GM21390 (cell line): ENCODE measurements at regions not wholly inside any gene's neighbourhood (a gene's known extent, or its start where the extent isn't known, plus 50 kb on each side); places are given as distances from the start of the nearest gene placed in this dataset.
"Not testable (repeated sequence)": the region's sequence is repeated elsewhere in the genome, so short reads cannot be mapped to it uniquely, and the experiment has no call there.

Experiments used
- ATAC-seq: cut with Tn5 transposase; IDR thresholded peaks from one replicate; pipeline ENCODE4 v1.9.1; 2021; ENCODE audit not compliant: unreplicated experiment

DNA sequence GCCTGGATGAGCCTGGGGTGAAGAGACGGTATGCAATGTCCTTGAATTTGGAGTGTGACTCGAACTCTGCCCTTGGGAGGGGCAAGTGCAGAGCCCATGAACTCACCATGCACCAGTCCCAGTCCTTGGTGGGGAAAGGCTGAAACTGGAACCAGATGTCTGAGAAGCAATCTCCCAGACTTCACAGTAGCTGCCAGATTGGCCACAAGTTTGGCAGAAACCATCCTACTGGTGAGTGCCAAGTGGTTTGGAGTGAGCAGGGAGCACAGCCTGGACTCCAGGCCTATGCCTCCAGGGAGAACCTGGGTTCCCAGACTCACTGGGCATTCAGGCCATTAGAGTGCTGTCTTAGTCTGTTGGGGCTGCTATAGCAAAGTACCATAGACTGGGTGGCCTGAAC, 99.6 kb upstream of the LYZL1 start:
- no peak for ATAC-seq

DNA sequence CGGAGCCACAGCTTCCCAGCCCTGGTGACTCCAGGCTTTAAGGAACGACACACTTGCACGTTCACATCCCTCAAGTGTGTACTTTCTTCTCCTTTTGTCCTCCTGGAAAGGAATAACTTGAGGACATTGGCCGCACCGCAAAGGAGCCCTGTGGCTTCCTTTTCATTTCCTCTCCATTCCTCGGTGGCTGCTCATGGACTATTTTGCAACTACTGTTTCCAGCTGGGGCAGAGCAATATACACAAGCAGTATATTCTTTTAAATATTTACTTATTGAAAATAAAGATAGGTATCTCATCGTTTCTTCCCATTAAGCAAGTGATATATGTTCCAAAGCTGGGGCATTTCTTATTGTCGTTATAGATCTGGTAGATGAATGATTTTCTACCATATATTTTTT, 97.2 kb upstream of the LYZL1 start:
- ATAC-seq: no peak

- ATAC-seq: no peak
These were observed 89.5 kb upstream of the LYZL1 start for GRCh38 chr10:29199339-29199738.

DNA sequence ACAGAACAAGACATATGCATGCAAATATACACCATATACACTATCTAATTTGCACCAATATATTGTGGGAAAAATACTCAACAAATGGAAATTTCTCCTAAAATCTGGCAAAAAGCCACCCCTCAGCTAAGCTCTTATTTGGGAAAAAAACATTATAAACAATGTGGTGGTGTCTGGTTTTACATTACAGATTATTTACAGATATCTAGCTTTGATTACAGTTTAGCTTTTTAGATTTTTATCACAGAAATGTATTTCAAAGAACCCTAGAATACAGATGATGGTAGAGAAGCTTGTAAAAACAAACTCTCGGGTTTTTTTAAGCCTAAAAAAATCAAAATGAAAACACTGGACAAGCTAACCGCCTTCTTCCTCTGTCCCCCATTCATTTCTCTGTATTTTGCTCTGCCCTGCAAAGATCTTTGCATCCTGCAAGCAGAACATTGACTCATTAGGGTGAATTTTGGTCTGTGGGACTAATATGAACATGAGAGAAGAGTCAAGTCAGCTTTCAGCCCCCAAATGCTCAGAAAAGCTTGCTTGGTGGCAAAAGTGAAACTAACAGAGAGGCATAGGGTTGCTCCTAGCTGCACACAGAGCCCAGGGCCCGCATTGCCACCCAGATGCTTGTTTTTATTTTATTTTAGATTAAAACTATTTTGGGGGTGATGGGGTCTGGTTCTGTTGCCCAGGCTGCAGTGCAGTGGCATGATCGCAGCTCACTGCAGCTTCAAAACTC, 88.8 kb upstream of the LYZL1 start:
- ATAC-seq: no peak

DNA sequence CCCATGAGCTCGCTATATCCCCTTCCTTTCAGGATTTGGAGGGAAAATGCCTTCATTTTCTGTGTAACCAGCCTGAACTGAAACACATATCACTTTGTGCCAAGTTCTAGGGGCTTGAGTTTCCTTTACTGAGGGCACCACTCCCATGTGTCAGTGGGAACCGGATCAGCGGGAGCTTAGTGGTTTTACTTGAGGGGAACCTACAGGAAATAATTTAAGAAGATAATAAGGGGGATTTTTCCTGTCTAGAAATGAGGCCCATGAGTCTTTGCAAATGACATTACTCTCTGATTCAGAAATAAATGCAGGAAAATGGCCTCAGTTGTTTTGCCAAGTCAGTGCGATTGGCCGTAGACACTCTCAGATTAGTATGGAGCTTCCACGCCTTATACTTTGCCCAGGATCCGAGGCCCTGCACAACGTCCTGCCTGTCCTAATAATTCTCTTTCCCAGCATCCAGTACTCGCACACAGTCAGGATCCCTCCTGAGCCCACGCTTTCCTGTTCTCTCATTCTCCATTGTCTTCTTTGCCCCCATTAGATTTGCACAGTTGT, 86.4 kb upstream of the LYZL1 start:
- ATAC-seq: no peak

DNA sequence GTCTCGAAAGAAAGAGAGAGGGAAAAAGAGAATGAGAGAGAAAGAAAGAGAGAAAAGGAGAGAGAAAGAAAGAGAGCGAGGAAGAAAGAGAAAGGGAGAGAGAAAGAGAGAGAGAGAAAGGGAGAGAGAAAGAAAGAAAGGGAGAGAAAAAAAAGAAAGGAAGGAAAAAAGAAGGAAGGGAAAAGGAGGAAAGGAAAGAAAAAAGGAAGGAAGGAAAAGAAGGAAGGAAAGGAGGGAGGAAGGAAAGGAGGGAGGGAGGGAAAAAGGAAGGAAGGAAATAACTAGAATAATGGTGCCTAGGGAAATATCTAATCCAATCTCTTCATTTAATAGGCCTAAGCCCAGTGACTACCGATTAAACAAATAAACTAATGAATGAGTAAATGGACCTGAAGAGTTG, 85.4 kb upstream of the LYZL1 start:
- ATAC-seq: no peak

- no peak for ATAC-seq
These were observed 84.6 kb upstream of the LYZL1 start for GRCh38 chr10:29204070-29204800.

GRCh38 chr10:29205787-29206186, 83.1 kb upstream of the LYZL1 start:
- ATAC-seq: no peak

DNA sequence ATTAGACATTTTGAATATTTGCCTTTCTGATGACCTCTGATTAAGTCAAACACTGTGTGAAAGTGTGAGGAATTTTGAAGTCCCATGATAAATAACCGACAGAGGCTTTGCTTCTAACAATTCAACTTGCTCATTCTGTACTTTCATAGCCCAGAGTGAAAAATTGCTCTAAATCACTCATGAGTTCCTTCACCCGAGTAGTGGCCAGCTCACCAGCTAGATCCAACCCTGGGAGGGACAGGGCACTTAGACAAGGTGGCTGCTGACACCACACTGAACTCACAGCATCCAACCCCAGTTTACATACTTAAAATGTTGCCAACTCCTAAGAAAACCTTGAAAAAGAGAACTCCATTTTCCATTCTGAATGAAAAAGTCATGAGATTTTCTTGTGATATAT, 80.0 kb upstream of the LYZL1 start:
- ATAC-seq: no peak

GRCh38 chr10:29209830-29210229, 79.0 kb upstream of the LYZL1 start:
- ATAC-seq: no peak

DNA sequence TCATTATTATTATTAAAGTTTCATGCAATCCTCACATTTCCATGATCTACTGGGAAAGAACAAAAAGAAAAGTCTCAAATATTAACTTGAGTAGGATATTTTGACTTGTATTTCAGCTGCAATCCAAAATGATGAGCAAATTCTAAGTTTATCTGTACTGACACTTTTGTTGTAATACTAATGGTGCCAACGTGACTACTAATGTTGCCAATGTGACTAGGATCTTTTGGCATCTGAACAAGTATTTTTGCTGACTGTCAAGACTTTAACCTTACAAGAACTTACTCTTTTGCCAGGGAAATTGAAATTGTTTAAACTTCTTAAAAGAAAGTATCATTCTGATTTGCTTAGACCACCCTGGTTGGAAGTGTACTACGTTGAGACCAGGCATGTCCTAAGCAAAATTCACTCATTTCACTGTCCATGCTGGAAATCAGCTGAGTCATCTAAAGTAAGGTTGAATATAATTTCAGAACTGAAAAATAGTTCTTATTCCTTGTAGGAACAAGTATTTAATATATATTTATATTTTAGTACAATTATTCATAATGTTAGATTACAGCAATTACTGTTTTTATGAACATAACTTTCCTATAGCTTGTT, 78.5 kb upstream of the LYZL1 start:
- ATAC-seq: no peak

- no peak for ATAC-seq
These were observed 76.3 kb upstream of the LYZL1 start for GRCh38 chr10:29212597-29212996.

DNA sequence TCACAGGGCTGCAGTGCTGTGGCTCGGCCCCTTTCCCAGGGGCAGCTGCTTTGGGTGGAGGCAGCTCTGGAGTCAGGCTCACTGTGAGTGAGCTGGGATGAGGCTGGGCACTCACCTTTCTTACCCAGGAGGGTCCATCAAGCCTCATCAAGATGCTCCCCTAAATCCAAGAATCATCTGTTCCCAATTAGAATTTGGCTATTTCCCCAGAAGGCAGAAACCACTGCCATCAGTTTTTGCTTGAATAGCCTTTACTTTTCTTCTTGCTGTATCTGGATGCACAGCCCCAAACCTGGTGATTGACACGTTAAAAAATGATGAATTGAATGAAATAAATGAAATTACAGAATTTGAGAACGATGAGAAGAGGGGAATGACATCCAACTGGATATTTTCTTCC, 74.3 kb upstream of the LYZL1 start:
- no peak for ATAC-seq

DNA sequence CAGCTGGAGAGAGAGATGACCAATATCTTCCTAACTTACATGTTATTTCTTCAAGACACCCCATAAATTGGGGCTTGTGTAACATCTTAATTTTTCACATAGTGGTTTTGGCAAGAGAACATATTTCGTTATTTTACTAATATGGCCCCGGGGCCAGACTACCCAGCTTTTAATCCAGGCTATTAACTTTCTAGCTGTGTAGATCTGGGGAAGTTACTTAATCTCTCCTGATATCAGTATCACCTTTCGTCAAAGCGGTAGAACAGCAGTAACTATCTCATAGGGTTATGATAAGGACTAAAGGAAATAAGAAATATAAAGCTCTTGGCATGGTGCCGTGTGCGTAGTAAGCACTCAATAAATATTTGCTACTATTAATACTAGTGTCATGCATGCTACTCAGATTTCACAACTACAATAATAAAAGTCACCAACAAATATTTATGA, 71.6 kb upstream of the LYZL1 start:
- ATAC-seq: no peak

DNA sequence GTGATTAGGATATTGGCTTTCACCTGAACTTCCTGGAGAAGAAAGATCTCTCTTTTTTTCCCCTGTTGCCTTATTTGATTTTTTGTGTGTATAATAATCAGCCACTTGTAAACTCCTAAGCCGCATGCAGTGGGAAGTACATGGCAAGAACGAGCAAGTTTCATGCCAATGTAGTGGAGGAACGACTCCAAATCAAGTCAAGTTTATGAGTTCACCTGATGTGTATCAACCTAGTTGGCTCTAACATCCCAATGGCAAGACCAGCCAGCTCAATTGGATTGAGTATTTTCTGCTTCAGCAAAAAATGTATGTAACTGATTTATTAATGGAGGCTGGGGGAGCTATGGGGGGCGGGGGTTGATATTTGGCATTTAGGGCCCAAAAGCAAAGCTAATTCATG, 65.5 kb upstream of the LYZL1 start:
- no peak for ATAC-seq

DNA sequence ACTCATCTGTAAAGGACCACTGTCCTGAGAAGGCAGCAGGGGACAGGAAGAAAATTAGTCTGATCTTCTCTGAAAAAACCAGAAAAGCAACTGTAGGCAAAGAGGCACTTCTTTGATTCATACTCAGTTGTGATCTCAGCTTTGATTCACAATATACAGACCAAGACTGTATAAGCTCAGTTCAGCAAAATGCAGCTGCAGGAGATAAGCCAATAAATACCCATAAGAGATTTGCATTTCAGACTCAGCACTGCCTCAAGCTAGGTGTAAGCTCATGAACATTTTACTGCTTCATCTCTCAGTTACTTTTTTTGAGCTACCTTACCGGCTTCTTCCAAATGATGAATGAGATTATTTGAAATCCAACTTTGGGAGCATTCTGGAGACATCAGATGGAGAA, 64.2 kb upstream of the LYZL1 start:
- no peak for ATAC-seq

DNA sequence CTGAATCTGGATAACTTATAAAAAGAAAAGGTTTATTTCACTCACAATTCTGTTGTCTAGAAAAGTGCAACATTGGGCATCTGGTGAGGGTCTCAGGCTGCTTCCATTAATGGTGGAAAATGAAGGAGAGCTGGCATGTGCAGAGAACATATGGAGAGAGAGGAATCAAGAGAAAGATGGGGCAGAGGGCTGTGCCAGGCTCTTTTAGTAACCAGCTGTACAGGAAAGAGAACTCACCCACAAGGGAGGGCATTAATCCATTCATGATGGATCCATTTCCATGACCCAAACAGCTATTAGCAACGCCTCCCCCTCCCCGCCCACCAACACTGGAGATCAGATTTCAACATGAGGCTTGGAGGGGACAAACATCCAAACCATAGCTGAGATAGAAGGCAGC, 61.7 kb upstream of the LYZL1 start:
- ATAC-seq: no peak

DNA sequence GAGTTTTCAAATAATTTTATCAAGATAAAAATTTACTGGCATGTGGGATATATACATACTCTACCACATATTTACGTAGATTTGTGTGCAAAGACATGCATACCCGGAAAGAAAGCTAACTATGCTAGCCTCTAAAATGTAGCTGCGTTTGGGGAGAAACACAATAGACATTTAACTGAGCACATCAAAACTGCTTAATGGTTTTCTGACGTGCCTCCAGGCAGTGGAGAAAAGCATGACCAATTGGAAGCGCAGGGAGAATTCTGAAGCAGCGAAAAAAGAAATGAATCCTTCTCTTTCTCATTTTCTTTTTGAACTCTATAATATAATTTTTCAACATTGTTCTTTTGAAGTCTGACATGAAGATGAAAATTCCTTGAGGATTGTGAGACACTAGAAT, 60.3 kb upstream of the LYZL1 start:
- no peak for ATAC-seq

DNA sequence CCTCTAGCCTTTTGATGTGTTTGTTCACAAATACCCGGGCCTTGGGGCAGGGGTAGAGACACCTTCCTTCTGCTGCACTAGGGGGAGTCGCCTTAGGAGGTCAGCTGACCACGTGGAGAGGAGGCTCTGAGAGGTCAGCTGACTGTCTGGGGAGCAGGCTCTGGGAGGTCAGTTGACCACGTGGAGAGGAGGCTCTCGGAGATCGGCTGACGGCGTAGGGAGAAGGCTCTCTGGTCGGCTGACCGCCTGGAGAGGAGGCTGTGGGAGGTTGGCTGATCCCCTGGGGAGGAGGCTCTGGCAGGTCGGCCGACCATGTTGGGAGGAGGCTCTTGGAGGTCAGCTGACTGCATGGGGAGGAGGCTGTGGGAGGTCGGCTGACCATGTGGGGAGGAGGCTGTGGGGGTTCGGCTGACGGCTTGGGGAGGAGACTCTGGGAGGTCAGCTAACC, 59.6 kb upstream of the LYZL1 start:
- ATAC-seq: no peak

GRCh38 chr10:29236910-29237309, 52.0 kb upstream of the LYZL1 start:
- not testable (repeated sequence) for ATAC-seq

GRCh38 chr10:29237786-29238185, 51.1 kb upstream of the LYZL1 start:
- no peak for ATAC-seq
